GM18870 (cell line): ENCODE measurements at regions not wholly inside any gene's neighbourhood (a gene's known extent, or its start where the extent isn't known, plus 50 kb on each side); places are given as distances from the start of the nearest gene placed in this dataset.
"Not testable (repeated sequence)": the region's sequence is repeated elsewhere in the genome, so short reads cannot be mapped to it uniquely, and the experiment has no call there.

ENCODE experiments used
- ATAC-seq: cut with Tn5 transposase; IDR thresholded peaks from one replicate; pipeline ENCODE4 v1.9.1; 2021; ENCODE audit warnings: moderate library complexity; ENCODE audit not compliant: unreplicated experiment

- ATAC-seq, result no peak
Observed at GRCh38 chr20:53800883-53801604, 207.4 kb upstream of the ZNF217 start.

- ATAC-seq, result no peak
Observed at GRCh38 chr20:53800418-53800817, 206.8 kb upstream of the ZNF217 start.

- no peak for ATAC-seq
Observed at GRCh38 chr20:53797085-53797484, 203.4 kb upstream of the ZNF217 start.

- no peak for ATAC-seq
Observed at GRCh38 chr20:53795170-53795569, 201.5 kb upstream of the ZNF217 start.

- ATAC-seq, result no peak
Observed at GRCh38 chr20:53794529-53795115, 201.0 kb upstream of the ZNF217 start.

GRCh38 chr20:53793783-53794383 lies 200.2 kb upstream of the ZNF217 start:
- no peak for ATAC-seq

- ATAC-seq, result no peak
Observed at GRCh38 chr20:53792946-53793536, 199.4 kb upstream of the ZNF217 start.

- ATAC-seq, result no peak
Observed at GRCh38 chr20:53789989-53790675, 196.5 kb upstream of the ZNF217 start.

GRCh38 chr20:53788253-53789022 lies 194.8 kb upstream of the ZNF217 start:
- ATAC-seq, result no peak

- not testable (repeated sequence) for ATAC-seq
Observed at GRCh38 chr20:53787491-53787931, 193.9 kb upstream of the ZNF217 start.

GRCh38 chr20:53786445-53787267 lies 193.0 kb upstream of the ZNF217 start:
- no peak for ATAC-seq

GRCh38 chr20:53786071-53786444 lies 192.4 kb upstream of the ZNF217 start:
- ATAC-seq, result no peak

- no peak for ATAC-seq
Observed at GRCh38 chr20:53785320-53785719, 191.7 kb upstream of the ZNF217 start.

GRCh38 chr20:53783768-53784167 lies 190.1 kb upstream of the ZNF217 start:
- ATAC-seq, result no peak

GRCh38 chr20:53782612-53783246 lies 189.1 kb upstream of the ZNF217 start:
- no peak for ATAC-seq

GRCh38 chr20:53779822-53780221 lies 186.2 kb upstream of the ZNF217 start:
- no peak for ATAC-seq

GRCh38 chr20:53778736-53779135 lies 185.1 kb upstream of the ZNF217 start:
- ATAC-seq, result no peak

GRCh38 chr20:53778041-53778516 lies 184.4 kb upstream of the ZNF217 start:
- no peak for ATAC-seq

GRCh38 chr20:53777402-53777801 lies 183.8 kb upstream of the ZNF217 start:
- not testable (repeated sequence) for ATAC-seq
